GM18508 (cell line): ENCODE measurements at regions not wholly inside any gene's neighbourhood (a gene's known extent, or its start where the extent isn't known, plus 50 kb on each side); places are given as distances from the start of the nearest gene placed in this dataset.
"Not testable (repeated sequence)": the region's sequence is repeated elsewhere in the genome, so short reads cannot be mapped to it uniquely, and the experiment has no call there.

Experiments used
- ATAC-seq: cut with Tn5 transposase; IDR thresholded peaks from one replicate; pipeline ENCODE4 v1.9.1; 2021; ENCODE audit warnings: moderate number of reproducible peaks; ENCODE audit not compliant: insufficient read depth, unreplicated experiment

DNA sequence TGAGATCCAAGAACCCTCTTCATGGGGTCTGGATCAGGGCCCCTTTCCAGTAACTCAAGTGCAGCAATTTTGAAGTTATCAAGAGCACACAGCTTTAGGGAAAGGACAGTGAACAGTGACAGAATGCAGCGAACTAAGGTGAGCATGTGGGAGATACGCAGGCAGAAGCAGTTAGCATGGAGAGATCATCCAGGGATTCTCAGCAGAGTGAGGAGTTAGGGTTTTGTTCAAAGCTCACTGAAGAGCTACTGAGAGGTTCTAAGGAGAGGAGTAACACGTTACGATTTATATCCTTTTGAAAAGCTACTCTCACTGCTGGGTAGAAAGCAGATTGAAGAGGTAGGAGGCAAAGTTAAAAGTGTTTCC lies 83.6 kb upstream of the MPP7 start:
- no peak for ATAC-seq

DNA sequence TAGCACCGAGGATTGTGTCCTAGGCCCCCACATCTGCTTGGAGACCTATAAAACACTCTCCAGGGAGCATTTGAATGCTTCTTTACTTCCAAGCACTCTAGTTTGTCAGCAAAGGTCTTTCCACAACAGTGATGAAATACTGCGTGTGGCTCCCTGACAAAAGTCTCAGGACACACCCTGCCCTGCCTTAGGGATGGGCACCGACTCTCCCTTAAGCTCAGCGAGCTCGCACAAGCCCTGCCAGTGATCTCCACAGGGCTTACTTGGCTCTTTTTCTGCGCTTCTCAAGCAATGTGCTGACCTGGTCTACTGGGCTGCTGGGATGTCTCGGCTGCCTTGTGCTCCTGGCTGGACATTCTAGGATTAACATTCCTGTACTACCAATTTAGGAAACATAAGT lies 84.3 kb upstream of the MPP7 start:
- ATAC-seq, result no peak

DNA sequence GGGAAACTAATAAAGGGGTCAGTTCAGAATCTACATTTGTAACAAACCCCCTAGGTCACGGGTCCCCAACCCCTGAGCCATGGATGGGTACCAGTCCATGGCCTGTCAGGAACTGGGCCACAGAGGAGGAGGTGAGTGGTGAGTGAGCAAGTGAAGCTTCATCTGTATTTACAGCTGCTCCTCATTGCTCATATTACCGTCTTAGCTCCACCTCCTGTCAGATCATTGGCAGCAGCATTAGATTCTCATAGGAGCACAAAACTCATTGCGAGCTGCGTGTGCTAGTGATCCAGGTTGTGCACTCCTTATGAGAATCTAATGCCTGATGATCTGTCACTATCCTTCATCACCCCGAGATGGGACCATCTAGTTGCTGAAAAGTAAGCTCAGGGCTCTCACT lies 88.4 kb upstream of the MPP7 start:
- ATAC-seq, result no peak

DNA sequence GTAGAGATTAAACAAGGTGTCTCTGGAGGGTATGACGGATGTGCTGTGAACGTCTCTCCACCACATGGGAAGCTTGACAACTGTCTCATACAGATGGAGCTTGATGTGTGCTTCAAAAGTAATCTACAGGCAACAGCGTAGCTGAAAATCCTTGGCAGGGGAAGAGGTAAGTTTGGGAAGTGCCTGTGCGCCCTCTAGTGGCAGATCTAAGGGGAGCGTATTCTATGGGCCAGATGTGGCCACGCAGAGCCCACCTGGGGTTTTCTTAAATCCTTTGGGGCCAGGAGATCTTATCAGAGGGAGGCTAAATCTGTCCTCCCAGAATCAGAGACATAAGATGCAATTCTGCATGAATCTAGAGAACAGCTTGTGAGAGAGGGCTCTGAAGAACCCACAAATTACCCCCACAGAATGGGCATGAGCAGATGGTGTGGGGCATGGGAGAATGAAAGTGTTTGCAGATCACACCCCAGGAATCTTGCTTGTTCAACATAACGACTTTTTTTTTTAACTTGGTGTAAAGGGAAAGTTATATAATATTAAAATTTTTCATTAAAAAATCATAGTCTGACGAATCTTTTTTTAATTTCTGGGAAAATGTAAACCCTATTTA lies 91.2 kb upstream of the MPP7 start:
- ATAC-seq, result peak; percentile 58

DNA sequence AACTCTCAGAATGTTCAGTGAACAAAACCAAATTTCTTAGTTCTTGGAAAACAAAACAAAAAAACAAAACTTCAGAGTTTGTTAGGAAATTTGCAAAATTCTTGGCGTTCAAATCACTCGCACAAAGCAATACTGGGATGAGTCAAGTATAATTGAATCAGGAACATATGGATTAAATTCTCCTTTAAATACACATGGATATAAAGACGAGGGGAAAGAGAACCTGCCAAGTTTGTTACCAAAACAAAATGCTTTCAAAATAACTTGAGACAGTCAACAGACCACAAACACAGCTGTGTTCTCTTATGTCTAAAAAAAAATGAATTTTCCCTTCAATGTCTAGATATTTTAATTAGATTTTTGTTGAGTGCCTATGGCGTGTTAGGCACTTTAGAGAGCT lies 93.5 kb upstream of the MPP7 start:
- no peak for ATAC-seq

DNA sequence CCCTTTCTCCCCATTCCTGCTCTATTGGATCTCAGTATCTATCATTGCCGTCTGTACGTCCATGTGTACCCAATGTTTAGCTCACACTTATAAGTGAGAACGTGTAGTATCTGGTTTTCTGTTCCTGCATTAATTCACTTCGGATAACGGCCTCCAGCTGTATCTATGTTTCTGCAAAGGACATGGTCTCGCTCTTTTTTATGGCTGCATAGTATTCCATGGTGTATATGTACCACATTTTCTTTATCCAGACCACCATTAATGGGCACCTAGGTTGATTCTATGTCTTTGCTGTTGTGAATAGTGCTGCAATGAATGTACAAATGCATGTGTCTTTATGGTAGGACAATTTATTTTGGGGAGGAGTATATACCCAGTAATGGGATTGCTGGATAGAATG lies 94.4 kb upstream of the MPP7 start:
- no peak for ATAC-seq

DNA sequence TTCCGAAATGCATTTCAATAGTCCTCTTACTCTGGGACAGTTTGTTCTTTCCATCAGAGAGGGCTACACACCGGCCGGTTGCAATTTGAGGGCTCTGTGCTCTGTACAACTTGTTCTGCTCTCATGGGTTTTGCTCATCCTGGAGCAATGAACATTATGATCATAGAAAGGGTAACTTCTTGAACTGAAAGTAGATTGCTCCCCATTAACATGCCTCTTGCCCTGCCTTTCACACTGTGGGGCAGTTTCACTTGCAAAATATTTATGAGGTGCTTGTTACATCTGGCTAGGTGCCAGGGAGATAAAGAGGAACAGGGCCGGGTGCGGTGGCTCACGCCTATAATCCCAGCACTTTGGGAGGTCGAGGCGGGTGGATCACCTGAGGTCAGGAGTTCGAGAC lies 97.3 kb upstream of the MPP7 start:
- ATAC-seq, result no peak

DNA sequence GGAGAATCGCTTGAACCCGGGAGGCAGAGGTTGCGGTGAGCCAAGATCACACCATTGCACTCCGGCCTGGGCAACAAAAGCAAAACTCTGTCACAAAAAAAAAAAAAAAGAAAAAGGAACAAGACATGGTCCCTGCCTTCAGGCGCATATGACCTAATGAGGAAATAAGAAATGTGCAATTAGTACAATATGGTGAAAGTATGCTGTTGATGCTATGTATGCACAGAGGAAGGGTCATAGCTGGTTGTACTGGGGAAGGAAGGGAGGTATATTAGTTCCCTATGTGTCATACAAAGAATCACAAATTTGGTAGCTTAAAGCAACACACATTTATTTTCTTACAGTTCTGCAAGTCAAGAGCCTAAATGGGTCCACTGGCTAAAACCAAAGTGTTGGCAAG lies 97.8 kb upstream of the MPP7 start:
- ATAC-seq, result no peak

DNA sequence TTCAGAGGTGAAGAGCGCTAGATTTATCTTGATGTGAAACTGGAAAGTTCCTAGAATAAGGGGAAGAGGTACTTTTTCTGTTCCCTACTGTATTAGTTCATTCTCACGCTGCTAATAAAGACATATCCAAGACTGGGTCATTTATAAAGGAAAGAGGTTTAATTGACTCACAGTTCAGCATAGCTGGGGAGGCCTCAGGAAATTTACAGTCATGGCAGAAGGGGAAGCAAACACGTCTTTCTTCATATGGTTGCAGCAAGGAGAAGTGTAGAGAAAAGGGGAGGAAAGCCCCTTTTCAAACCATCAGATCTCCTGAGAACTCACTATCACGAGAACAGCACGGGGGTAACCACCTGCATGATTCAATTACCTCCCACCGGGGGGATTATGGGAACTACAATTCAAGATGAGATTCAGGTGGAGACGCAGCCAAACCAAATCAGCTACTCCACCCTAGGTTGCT lies 99.8 kb upstream of the MPP7 start:
- ATAC-seq, result not testable (repeated sequence)

DNA sequence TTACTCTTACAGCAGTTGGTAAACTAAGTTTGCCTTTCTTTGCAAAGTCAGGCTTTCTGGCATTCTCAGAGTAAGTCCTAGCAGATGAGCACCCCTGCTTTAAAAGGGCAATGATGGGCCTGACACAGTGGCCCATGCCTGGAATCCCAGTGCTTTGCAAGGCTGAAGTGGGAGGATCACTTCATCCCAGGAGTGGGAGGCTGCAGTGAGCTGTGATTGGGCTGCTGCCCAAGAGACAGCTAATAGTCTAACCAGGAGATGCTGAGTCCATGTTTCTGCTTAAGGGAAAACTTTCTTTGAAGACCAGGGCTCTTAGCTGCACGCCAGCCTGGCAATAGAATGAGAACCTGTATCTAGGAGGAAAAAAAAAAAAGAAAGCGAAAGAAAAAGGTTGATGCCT lies 100.2 kb upstream of the MPP7 start:
- ATAC-seq, result no peak

DNA sequence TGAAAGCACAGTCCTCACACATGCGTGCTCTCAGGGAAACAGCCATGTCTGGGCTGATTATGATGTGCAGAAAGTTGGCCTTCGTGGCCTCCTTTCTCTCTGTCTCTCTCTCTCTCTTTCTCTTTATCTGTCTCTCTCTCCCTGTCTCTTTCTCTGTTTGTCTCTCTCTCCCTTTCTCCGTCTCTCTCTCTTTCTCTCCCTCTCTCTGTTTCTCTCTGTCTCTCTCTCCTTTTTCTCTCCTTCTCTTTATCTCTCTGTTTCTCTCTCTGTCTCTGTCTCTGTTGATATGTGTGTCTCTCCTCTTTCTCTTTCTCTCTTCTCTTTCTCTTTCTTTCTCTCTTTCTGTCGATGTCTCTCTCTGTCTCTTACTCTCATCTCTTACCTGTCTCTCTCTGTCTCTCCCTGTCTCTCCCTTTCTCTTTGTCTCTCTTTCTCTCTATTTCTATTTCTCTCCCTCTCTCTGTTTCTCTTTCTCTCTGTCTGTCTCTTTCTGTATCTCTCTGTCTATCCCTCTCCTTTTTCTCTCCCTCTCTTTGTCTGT lies 105.4 kb upstream of the MPP7 start:
- ATAC-seq, result no peak

DNA sequence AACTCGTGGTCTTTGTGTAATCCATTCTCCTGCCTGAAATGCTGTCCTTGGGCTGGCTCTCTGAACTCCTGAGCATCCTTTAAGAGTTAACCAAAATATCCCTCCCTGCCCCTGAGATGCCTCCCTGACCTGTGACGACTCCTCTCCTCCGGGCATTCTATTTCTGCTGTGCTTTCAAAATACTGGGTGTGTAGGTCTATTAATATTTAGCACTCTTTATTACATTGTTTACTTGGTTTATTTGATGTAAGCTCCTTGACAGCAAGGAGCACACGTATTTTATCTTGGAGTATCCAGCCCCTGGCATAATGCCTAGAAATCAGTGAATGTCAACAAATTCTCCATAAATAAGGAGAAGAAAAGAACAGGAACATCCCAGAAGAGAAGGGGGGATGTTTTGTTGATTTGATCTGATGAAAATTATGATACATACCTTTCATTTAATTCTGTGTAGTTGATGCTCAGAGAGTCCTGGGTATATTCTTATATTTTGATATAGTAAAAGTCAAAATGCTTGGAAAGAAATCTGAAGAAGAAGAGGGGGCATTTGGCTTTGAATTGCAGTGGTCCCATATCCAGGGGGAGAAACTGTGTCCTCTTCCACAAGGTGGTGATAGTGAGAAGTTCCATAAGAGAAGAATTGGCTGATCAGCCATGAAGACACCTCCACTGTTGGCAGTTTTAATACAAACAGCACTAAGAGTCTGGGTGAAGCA lies 107.7 kb upstream of the MPP7 start:
- no peak for ATAC-seq

DNA sequence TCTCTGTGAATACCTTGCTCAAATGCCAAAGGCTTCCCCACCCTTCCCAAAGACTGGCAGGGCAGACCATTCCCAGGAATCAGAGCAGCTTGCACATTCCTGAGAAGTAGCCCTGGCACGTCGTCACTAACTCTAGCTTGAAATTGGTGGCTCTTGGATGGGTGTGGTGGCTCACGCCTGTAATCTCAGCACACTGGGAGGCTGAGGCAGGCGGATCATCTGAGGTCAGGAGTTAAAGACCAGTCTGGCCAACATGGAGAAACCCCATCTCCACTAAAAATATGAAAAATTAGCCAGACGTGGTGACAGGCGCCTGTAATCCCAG lies 108.2 kb upstream of the MPP7 start:
- no peak for ATAC-seq

DNA sequence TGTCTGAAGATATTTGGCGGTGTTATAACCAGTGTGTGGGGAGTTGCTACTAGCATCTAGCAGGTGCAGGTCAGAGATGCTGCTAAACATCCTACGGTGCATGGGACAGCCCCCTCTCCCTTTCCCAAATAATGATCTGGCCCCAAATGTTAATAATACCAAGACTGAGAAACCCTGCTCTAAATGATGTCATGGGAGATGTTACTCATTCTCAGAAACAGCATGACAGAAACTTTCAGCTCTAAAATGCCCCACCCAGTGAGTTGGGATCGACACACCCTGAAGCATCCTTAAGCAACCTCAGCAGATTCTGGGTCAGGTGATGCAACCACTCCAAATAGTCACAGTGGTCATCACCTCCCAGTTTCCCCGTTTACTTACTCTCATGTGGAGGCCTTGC lies 108.8 kb upstream of the MPP7 start:
- ATAC-seq, result peak; percentile 70

DNA sequence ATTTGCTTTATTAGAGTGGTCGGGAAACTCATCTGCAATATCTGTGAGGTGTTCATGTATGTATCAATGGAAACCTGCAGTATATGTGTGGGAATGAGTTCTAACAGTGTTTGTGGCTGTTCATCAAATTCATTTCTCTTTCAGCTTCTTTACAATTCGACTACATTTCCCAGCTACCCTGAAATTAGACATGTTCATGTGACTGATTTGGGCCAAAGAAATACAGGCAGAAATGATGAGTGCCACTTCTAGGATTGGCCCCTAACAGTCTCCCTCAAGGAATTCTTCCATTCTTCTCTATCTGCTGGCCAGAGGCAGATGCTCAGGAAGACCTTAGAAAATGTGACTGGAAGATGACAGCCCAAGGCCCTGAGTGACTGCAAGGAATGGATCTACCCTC lies 114.8 kb upstream of the WAC start:
- no peak for ATAC-seq

DNA sequence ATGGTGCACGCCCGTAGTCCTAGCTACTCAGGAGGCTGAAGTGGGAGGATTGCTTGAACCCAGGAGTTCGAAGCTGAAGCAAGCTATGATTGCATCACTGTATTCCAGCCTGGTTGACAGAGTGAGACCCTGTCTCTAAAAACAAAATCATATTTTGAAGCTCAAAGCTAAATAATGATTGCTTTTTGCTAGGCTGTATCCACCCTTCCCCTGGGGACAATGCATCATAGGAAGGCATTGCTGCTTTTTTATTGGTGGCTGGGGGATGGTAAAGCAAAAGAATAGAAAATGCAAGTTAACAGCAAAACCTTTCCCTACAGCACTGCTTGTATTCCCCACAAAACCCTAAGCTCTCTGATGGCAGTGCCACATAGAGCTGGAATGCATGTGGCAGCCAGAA lies 107.5 kb upstream of the WAC start:
- no peak for ATAC-seq

DNA sequence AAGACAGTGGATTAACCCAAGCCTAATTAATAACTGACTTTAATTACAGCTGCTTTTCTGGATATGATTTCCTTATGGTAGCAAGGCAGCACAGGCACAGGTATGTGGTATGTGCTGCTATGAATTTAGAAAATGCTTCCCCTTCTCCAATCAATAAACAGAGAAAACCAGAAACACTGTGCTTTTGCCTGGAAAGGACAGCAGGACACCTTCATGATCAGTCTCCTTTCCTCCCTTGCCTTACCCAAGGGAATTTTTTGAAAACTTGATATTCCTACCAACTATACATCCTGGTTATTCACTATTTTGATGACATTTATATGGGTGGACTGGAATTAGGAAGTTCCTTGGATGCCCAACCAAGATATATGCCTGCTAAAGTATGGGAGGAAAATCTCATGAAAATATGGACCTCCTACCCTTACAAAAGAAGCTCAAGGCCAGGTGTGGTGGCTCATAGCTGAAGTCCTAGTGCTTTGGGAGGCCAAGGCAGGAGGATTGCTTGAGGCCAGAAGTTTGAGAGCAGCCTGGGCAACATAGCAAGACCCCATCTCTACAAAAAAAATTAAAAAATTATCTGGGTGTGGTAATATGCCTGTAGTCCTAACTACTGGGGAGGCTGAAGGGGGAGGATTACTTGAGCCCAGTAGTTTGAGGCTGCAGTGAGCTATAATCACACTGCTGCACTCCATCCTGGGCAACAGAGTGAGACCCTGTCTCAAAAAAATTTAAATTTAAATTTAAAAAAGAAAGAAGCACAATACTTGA lies 106.3 kb upstream of the WAC start:
- ATAC-seq, result no peak

DNA sequence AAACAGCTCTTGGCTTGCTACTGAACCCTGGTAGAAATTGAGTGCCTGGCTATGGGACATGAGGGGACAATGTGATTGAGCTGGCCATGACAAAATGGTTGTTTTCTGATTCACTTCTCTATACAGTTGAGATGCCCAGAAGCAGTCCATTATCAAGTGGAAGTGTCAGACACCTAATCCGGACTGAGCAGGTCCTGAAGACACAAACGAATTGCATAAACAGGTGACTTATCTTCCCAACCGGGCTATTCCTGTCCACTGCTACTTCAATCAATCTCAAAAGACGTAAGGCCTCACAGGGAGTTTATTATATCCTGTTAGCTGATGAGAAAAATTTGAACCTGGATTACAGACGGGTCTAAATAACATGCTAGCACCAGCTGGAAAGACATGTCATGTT lies 105.5 kb upstream of the WAC start:
- no peak for ATAC-seq

DNA sequence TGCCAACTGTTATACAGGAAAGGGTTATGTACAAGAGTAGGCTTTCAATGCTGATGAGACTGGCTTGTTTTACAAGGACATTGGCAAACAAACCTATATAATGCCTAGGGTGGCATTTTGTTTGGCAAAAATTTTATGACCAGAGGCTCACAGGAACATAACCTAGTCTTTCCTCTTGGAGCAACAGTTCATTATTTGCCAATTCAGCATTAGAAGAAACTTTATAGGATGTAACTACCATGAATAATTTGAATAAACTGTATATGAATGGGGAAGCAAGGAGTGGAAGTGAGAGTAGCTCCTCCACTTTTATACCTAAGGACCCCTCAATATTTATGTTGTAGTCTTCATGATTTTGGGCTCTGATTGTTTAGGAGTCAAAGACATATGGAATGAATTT lies 103.9 kb upstream of the WAC start:
- no peak for ATAC-seq

DNA sequence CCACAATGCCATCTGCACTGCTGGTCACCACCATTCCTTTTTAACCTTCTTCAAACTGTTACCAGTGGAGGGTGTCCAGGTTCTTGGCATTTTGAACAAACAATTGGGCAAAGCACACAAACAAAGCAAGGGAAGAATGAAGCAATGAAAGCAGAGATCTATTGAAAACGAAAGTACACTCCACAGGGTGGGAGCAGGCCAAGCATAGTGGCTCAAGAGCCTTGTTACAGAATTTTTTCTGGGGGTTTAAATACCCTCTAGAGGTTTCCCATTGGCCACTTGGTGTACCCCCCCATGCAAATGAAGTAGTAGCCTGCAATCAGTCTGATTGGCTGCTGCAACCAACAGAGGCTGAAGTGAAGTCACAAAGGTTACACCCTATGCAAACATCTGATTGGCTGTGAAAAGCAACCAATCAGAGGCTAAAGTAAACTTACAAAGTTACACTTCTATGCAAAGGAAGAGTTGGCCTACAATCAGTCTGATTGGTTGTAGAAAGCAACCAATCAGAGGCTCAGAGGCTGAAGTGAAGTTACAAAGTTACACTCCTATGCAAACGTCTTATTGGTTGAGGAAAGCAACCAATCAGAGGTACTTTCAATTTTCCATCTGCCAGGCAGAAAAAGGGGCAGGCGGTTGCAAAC lies 103.2 kb upstream of the WAC start:
- no peak for ATAC-seq

DNA sequence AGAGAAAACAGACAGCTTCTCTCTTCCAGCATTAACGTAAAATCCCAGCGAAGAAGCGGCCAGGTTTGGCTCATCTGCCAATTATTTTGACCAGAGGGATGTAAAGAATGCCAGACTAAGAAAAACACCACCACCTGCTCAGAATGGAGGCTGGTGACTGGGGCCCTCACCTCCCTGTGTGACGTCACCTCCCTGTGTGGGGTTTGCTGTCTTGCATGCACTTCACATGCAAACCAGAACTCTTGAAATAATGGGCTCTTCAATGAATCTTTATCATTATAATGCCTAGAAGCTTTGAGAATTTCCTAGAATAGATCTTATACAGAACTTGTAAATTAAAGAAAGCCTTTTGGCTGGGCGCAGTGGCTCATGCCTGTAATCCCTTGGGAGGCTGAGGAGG lies 101.8 kb upstream of the WAC start:
- no peak for ATAC-seq
